22Rv1 (cell line): ENCODE measurements at regions not wholly inside any gene's neighbourhood (a gene's known extent, or its start where the extent isn't known, plus 50 kb on each side); places are given as distances from the start of the nearest gene placed in this dataset.

Source experiments
- ZFX ChIP-seq: fragments of 450-650 bp; IDR thresholded peaks from 2 replicates; pipeline ENCODE4 v1.6.1; 2017; ENCODE audit warnings: antibody characterized with exemption, borderline replicate concordance
- TF ChIP-seq, protein P1 (sequence below): fragments of 450-650 bp; IDR thresholded peaks from 2 replicates; pipeline ENCODE4 v1.5.1; 2017; ENCODE audit warnings: mild to moderate bottlenecking

DNA sequence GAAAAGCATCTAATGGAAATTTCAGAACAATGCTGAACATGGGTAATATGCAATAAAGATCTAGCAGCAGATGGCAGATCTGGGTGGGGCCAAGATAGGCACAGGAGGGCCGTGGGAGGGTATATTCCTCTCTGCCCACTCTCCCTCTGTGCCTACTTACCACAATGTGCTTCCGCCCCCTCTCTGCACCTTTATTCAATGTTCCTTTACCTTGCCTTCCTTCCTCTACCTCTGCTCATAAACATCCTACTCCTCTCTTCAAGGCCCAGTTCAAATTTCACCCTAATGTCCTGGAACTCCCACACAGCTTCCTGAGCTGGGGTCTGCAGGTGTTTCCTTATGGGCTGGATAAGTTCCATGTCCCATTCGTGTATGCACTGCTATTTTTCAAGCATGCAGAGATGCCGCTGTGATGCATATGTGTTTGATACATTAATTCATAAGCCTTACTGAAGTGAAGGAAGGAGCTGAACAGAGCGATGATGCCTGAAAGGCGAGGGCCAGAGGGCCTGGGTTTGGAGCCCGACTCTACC lies 65.6 kb upstream of the EDEM3 start:
- TF ChIP-seq, protein P1, sequence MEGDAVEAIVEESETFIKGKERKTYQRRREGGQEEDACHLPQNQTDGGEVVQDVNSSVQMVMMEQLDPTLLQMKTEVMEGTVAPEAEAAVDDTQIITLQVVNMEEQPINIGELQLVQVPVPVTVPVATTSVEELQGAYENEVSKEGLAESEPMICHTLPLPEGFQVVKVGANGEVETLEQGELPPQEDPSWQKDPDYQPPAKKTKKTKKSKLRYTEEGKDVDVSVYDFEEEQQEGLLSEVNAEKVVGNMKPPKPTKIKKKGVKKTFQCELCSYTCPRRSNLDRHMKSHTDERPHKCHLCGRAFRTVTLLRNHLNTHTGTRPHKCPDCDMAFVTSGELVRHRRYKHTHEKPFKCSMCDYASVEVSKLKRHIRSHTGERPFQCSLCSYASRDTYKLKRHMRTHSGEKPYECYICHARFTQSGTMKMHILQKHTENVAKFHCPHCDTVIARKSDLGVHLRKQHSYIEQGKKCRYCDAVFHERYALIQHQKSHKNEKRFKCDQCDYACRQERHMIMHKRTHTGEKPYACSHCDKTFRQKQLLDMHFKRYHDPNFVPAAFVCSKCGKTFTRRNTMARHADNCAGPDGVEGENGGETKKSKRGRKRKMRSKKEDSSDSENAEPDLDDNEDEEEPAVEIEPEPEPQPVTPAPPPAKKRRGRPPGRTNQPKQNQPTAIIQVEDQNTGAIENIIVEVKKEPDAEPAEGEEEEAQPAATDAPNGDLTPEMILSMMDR, result no peak
- TF ChIP-seq ZFX, result no peak
